Activated CD8-positive, alpha-beta T cell treated with anti-CD3 and anti-CD28 coated beads for 36 hours (primary cell): ENCODE measurements at regions not wholly inside any gene's neighbourhood (a gene's known extent, or its start where the extent isn't known, plus 50 kb on each side); places are given as distances from the start of the nearest gene placed in this dataset.

ENCODE experiments used
- ATAC-seq: fragments of 200-7000 bp; cut with Tn5 transposase; one replicate; pipeline ENCODE4 v1.10.0; 2021; ENCODE audit warnings: mild to moderate bottlenecking, moderate library complexity
- CTCF ChIA-PET: fragments of 350-600 bp; sonication (Branson Sonifier 250); formaldehyde crosslinking; loops from one replicate; lab custom pipeline; 2021; ENCODE audit warnings: antibody characterized with exemption; lab: Charles Lee
- POLR2A ChIA-PET: fragments of 350-600 bp; sonication (Branson Sonifier 250); formaldehyde crosslinking; loops from one replicate; lab custom pipeline; 2021; ENCODE audit warnings: antibody characterized with exemption; lab: Charles Lee
- DNase-seq: peaks from one replicate; pipeline ENCODE4 v3.0.0-alpha.2; 2020
- H3K27ac Mint-ChIP-seq: one replicate; pipeline ENCODE4 v1.8.0; 2021; ENCODE audit warnings: mild to moderate bottlenecking, mixed read lengths
- H3K27me3 Mint-ChIP-seq: one replicate; pipeline ENCODE4 v1.8.0; 2021; ENCODE audit warnings: mixed read lengths
- H3K36me3 Mint-ChIP-seq: one replicate; pipeline ENCODE4 v1.8.0; 2021; ENCODE audit warnings: low read depth, mixed read lengths
- H3K4me1 Mint-ChIP-seq: one replicate; pipeline ENCODE4 v1.8.0; 2021; ENCODE audit warnings: low read depth, mixed read lengths
- H3K4me3 Mint-ChIP-seq: one replicate; pipeline ENCODE4 v1.8.0; 2021; ENCODE audit warnings: mild to moderate bottlenecking, moderate library complexity, mixed read lengths
- H3K9me3 Mint-ChIP-seq: one replicate; pipeline ENCODE4 v1.8.0; 2021; ENCODE audit warnings: mixed read lengths
- CTCF ChIP-seq: fragments of 200-600 bp; IDR thresholded peaks from one replicate; pipeline ENCODE4 v1.8.0; 2022; ENCODE audit warnings: antibody characterized with exemption, mild to moderate bottlenecking
- intact Hi-C: fragments of 100-400 bp; cut with micrococcal nuclease; formaldehyde crosslinking; loops from one replicate; pipeline ENCODE4 v1.10.0; 2022

DNA sequence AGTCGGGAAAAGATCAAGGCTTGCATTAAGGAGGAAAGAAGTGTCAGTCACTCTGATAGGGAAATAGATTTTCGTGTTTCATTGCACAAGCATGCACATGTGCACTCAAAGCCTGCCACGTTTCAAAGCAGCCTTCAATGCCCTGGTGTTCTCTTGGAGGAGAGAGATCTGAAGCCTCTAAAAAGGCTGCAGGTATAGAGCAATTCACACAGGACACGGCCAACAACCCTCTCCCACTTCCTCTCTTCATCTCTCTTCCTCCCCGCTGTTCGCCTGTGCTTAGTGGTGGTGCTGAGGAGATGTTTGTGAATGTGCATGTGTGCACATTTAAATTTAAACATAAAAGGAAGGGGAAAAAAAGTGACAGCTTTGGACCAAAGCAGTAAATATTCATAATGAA is 117.7 kb downstream of the NUF2 start:
- no peak overlapping the region for H3K4me3 Mint-ChIP-seq
- ChIA-PET POLR2A (no interaction called here), CTCF (no interaction called here)
- ATAC-seq, result no peak
- no peak for DNase-seq
- H3K36me3 Mint-ChIP-seq, result no peaks in the 10 kb centered on the region
- H3K27me3 Mint-ChIP-seq, result peaks cover 9% of the 10 kb centered on the region
- no peaks in the 10 kb centered on the region for H3K4me1 Mint-ChIP-seq
- TF ChIP-seq CTCF, result no peak
- no peak overlapping the region for H3K27ac Mint-ChIP-seq
- intact Hi-C loops, result no loop called here
- H3K9me3 Mint-ChIP-seq, result no peaks in the 10 kb centered on the region

DNA sequence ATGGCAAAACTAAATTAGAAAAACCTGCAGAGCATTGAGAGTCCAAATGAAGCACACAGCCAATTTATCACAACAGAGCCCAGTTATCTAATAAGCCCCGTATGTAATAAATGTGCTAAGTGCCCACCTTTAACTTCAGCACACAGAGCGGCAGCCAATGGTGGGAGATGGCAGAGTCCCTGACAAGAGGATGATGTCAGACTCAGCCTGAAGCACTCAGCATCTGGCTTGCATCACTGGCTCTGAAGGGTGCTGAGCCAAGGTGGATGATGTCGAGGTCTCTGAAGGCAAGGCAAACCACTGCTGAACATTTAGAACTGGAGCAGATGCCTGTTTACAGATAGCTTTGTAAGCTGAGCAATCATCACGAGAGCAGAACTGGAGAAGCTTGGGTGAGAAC is 118.3 kb downstream of the NUF2 start:
- intact Hi-C loops, result no loop called here
- no peak for TF ChIP-seq CTCF
- peaks cover 9% of the 10 kb centered on the region for H3K27me3 Mint-ChIP-seq
- no peaks in the 10 kb centered on the region for H3K36me3 Mint-ChIP-seq
- POLR2A ChIA-PET, result no interaction called here
- no peak overlapping the region for H3K27ac Mint-ChIP-seq
- no peaks in the 10 kb centered on the region for H3K4me1 Mint-ChIP-seq
- CTCF ChIA-PET, result no interaction called here
- no peak overlapping the region for H3K4me3 Mint-ChIP-seq
- DNase-seq, result no peak
- no peaks in the 10 kb centered on the region for H3K9me3 Mint-ChIP-seq
- no peak for ATAC-seq

DNA sequence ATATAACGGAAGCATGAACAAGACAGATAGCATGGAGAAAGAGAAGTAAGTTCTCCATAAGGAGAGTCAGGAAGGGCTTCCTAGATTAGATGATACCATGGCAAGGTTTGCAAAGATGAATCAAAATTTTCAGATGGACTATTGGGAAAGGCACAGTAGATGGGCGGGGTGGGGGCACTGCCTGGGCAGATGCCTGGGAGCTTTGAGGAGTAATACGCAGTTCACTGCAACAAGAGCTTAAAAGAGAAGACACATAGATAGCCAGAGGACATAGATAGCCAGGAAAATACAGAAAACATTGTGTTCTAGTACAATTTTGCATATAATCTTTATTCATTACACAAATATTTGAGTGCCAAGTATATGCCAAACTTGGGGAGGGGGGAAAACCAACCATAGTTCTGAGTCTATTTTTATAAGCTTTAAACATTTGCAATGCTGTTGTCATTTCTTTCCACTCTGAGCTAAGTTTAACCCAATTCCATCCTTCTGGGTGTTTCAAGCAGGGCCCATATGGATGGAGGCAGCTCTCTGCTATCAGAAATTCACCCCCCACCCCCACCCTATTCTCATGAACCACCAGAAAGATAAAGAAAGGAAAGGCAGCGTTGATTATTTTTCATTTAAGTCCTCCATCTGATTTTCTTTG is 120.6 kb downstream of the NUF2 start:
- H3K4me1 Mint-ChIP-seq, result no peaks in the 10 kb centered on the region
- H3K9me3 Mint-ChIP-seq, result no peaks in the 10 kb centered on the region
- H3K27me3 Mint-ChIP-seq, result peaks cover 4% of the 10 kb centered on the region
- no peaks in the 10 kb centered on the region for H3K36me3 Mint-ChIP-seq
- ChIA-PET CTCF (no interaction called here), POLR2A (no interaction called here)
- DNase-seq (no peak), ATAC-seq (no peak)
- TF ChIP-seq CTCF, result no peak
- H3K4me3 Mint-ChIP-seq, result no peak overlapping the region
- intact Hi-C loops, result no loop called here
- H3K27ac Mint-ChIP-seq, result no peak overlapping the region

GRCh38 chr1:163442895-163443294 is 121.1 kb downstream of the NUF2 start:
- ChIA-PET CTCF (no interaction called here), POLR2A (no interaction called here)
- Mint-ChIP-seq H3K9me3 (no peaks in the 10 kb centered on the region), H3K27ac (no peak overlapping the region), H3K4me3 (no peak overlapping the region), H3K4me1 (no peaks in the 10 kb centered on the region), H3K27me3 (peaks cover 4% of the 10 kb centered on the region), H3K36me3 (no peaks in the 10 kb centered on the region)
- TF ChIP-seq CTCF, result no peak
- DNase-seq, result no peak
- intact Hi-C loops, result no loop called here
- ATAC-seq, result no peak

GRCh38 chr1:163443863-163444262 is 122.1 kb downstream of the NUF2 start:
- no peak for DNase-seq
- TF ChIP-seq CTCF, result no peak

More at GRCh38 chr1:163443863-163444262, 122.1 kb downstream of the NUF2 start:
- no peaks in the 10 kb centered on the region for H3K4me1 Mint-ChIP-seq
- H3K4me3 Mint-ChIP-seq, result no peak overlapping the region
- intact Hi-C loops, result no loop called here
- CTCF ChIA-PET, result no interaction called here
- H3K36me3 Mint-ChIP-seq, result no peaks in the 10 kb centered on the region
- no peak for ATAC-seq
- H3K9me3 Mint-ChIP-seq, result no peaks in the 10 kb centered on the region
- POLR2A ChIA-PET, result no interaction called here
- H3K27ac Mint-ChIP-seq, result no peak overlapping the region
- H3K27me3 Mint-ChIP-seq, result peaks cover 4% of the 10 kb centered on the region
